ENCODE measurements at regions not wholly inside any gene's neighbourhood (a gene's known extent, or its start where the extent isn't known, plus 50 kb on each side); places are given as distances from the start of the nearest gene placed in this dataset.

- DNase-seq, result no peak
Observed at GRCh38 chr2:145140658-145141057, 620.7 kb upstream of the ZEB2 start.

GRCh38 chr2:145138626-145139025 is 618.7 kb upstream of the ZEB2 start:
- no peak for DNase-seq

- DNase-seq, result no peak
Observed at GRCh38 chr2:145137901-145138300, 618.0 kb upstream of the ZEB2 start.

- no peak for DNase-seq
Observed at GRCh38 chr2:145137211-145137610, 617.3 kb upstream of the ZEB2 start.

- no peak for DNase-seq
Observed at GRCh38 chr2:145136702-145137101, 616.8 kb upstream of the ZEB2 start.

- DNase-seq, result no peak
Observed at GRCh38 chr2:145126146-145126545, 606.2 kb upstream of the ZEB2 start.

GRCh38 chr2:145124085-145124484 is 604.2 kb upstream of the ZEB2 start:
- no peak for DNase-seq

GRCh38 chr2:145123606-145124005 is 603.7 kb upstream of the ZEB2 start:
- DNase-seq, result no peak

GRCh38 chr2:145119225-145119624 is 599.3 kb upstream of the ZEB2 start:
- no peak for DNase-seq

GRCh38 chr2:145116834-145117725 is 597.2 kb upstream of the ZEB2 start:
- no peak for DNase-seq

- DNase-seq, result no peak
Observed at GRCh38 chr2:145116056-145116455, 596.1 kb upstream of the ZEB2 start.

GRCh38 chr2:145114726-145115125 is 594.8 kb upstream of the ZEB2 start:
- DNase-seq, result no peak

- no peak for DNase-seq
Observed at GRCh38 chr2:145112467-145112866, 592.5 kb upstream of the ZEB2 start.

- no peak for DNase-seq
Observed at GRCh38 chr2:145110668-145111356, 590.9 kb upstream of the ZEB2 start.

- no peak for DNase-seq
Observed at GRCh38 chr2:145108959-145109710, 589.2 kb upstream of the ZEB2 start.

- no peak for DNase-seq
Observed at GRCh38 chr2:145108361-145108778, 588.5 kb upstream of the ZEB2 start.

GRCh38 chr2:145106293-145106692 is 586.4 kb upstream of the ZEB2 start:
- no peak for DNase-seq

GRCh38 chr2:145102706-145103105 is 582.8 kb upstream of the ZEB2 start:
- DNase-seq, result no peak

- no peak for DNase-seq
Observed at GRCh38 chr2:145100301-145100700, 580.4 kb upstream of the ZEB2 start.

GRCh38 chr2:145096582-145096981 is 576.7 kb upstream of the ZEB2 start:
- DNase-seq, result no peak

- no peak for DNase-seq
Observed at GRCh38 chr2:145095641-145096435, 575.9 kb upstream of the ZEB2 start.

- no peak for DNase-seq
Observed at GRCh38 chr2:145094370-145094769, 574.5 kb upstream of the ZEB2 start.

- no peak for DNase-seq
Observed at GRCh38 chr2:145091967-145092366, 572.0 kb upstream of the ZEB2 start.

Measured in activated gamma-delta T cell (primary cell).